HG02610 (cell line): ENCODE measurements at regions not wholly inside any gene's neighbourhood (a gene's known extent, or its start where the extent isn't known, plus 50 kb on each side); places are given as distances from the start of the nearest gene placed in this dataset.

Experiments
- ATAC-seq: cut with Tn5 transposase; IDR thresholded peaks from one replicate; pipeline ENCODE4 v1.9.1; 2021; ENCODE audit warnings: mild to moderate bottlenecking, moderate library complexity; ENCODE audit not compliant: unreplicated experiment

- ATAC-seq: no peak
Observed at GRCh38 chr18:2392446-2392845, 178.9 kb downstream of the METTL4 start.

DNA sequence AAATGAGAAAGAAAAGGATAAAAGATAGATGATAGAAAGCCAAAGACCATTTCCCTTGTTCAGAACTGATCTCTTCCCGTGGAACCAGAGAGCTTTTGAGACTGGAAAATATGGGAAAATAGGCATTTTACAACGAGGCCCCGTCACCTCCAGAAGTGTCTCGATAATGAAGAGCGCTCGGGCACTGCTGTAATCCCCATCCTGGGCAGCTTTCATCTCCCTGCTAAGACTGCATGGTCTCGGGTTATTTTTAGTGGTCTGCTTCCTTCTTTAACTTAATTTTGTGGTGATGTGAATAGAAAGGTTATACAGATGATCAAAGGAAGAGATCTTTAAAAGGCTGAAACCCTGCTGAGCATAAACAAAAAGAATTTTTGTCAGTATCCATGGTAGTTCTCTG is 176.6 kb downstream of the METTL4 start:
- no peak for ATAC-seq

DNA sequence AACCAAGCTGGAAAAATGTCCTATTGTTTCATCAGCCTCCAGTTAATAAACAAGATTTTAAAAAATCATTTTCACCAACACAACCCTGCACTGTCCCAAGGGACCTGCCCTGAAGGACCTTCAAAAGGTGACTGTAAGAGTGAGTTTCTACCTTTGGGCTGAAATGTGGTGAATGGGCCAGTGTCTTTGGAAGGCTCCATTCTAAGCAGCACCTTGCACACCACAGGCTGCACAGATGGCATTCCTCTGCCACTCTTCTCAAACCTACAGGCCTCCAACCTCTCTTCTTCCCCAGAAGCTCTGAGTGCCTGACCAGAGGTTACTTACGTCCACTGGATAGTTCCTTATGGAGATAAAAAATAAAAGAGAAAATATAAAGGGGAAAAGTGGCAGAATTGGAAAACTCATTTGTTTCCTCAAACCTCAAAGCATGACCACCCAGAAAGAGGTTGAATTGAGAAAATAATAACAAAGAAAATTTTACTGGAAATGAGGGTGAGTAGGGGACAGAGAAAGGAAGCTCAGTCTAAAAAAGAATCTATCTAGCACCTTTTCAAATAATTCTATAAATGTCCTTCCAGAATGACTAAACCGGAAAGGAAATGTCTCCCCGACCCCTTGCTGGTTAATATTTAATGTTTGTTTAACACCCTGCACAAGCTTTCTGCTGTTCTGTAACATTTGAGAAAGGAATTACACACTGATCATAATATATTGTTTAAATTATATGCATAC is 175.7 kb downstream of the METTL4 start:
- ATAC-seq: no peak

- ATAC-seq: no peak
Observed at GRCh38 chr18:2396162-2396505, 175.2 kb downstream of the METTL4 start.

DNA sequence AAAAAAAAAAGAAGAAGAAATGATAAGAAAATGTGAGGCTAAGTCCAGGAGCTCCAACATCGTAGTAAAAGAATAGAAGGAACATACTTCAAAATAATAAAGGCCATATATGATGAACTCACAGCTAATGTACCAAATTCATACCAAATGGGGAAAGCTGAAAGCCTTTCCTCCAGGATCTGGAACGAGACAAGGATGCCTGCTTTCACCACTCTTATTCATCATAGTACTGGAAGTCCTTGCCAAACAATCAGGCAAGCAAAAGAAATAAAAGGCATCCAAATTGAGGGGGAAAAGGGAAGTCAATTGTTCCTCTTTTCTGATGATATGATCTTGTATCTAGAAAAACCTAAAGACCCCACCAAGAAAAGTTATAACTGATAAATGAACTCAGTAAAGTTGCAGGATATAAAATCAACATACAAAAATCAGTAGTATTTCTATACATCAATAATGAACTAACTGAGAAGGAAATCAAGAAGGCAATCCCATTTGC is 170.6 kb downstream of the METTL4 start:
- ATAC-seq: no peak

DNA sequence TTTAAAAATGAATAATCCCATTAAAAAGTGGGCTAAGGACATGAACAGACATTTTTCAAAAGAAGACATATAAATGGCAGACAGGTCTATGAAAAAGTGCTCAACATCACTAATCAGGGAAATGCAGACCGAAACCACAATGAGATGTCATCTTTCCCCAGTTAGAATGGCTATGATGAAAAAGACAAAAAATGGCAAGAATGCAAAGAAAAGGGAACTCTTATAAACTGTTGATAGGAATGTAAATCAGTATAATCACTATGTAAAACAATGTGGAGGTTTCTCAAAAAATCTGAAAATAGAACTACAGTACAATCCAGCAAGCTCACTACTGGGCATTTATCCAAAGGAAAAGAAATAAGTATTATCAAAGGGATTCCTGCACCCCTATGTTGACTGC is 169.2 kb downstream of the METTL4 start:
- no peak for ATAC-seq

- no peak for ATAC-seq
Observed at GRCh38 chr18:2406544-2406943, 164.8 kb downstream of the METTL4 start.

- no peak for ATAC-seq
Observed at GRCh38 chr18:2407961-2408360, 163.3 kb downstream of the METTL4 start.

- ATAC-seq: no peak
Observed at GRCh38 chr18:2409906-2410305, 161.4 kb downstream of the METTL4 start.

DNA sequence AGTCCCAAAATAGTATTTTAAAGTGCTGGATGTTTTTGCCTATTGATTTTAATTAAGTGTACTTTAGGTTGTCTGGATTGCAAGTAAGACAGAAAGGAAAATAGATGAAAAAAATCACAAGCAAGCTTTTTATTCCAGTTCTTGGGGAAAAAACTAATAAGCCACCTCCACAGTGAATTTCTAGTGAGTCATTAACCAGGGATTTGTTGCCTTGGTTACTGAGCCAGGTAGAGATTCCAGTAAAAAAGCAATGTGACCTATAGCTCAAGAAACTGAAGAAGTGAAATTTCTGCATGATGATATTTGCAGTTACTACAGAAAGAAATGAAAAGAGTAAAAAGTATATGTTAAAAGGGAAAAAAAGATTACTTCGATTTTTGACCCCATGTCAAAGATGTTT is 160.6 kb downstream of the METTL4 start:
- ATAC-seq: no peak

- no peak for ATAC-seq
Observed at GRCh38 chr18:2411381-2411960, 159.8 kb downstream of the METTL4 start.

DNA sequence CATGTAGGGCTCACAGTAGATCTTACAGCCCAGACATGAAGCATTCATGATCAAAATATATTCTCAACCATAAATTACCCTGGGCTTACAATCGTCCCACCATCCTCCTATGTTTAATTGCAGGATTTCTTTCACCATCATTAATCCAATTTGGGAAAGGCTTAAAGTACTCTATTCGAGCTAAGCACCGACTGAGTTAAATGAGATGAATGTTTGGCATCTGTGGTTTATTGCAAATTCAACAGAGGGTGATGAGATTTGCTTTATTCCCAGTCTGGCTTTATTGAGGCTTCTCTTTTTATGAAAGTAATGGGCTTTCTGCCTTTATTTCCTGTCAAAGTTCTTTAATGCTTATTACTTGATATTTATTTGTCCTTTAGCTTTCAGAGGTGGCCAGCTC is 159.0 kb downstream of the METTL4 start:
- ATAC-seq: no peak

DNA sequence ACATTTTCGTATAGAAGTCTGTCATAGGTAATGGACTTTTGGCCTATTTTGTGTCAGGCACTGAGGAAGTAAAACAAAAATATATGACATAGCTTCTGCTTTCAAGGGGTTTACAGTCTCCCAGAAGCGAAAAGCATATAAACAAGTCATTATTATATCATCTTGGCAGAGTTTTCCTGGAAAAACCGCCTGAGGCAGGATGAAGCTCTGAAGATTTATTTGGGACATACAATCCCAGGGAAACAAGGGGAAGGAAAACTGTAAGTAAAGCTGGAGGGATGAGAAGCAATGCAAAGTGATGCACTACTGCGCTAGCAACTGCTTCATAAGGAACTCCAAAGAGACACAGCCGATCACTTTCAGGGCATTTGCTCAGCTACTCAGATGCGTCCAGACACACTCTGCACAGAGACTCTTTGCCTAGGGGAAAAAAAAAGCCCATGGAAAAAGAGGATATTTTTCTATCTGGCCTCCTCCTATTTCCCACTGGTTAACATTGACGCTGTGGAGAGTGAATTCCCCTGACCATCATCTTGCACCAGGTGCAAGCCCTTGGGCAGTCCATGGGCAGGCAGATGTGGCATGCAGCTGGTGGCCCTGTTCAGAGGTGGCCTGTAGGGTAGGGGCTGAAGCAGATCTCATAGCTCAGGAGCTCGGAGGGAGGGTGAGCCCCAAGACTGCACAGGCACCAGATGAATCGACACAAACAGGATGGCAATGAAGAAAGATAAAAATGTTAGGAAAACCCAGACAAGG is 158.1 kb downstream of the METTL4 start:
- no peak for ATAC-seq

DNA sequence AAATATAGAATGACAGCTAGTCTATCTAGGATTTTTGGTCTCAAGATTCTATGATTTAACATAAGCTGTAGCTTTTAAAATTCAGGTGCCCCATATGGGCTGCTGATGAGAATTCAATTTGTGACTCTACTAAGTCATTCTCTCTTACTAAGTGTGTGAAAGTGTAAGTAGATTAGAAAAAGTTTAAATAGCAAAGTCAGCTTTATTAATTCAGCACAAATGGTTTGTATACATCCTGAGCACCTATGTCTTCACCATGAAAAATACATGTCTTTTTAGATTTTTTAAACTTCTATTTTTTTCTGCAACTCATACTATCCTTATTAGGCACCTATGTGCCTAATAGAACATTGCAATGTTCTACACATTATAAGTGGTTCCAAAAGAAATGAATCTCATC is 157.1 kb downstream of the METTL4 start:
- no peak for ATAC-seq

DNA sequence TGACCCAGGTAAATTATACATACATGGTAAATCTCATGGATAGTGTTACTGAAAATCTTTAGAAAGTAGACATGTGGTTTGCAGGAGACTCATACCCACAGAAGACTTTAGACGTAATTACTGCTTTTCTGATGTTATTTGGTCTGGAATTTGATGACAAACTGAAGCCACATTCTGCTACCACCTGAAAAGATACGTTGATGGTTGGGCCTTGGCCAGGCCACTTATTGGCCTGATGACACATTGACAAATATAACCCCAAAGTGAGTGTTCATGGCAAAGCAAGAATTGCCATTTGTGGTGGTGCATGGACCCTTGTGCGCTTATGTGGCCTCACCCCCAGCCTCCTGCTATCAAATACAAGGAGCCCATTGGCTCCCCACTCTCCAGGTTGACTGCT is 155.6 kb downstream of the METTL4 start:
- no peak for ATAC-seq

- no peak for ATAC-seq
Observed at GRCh38 chr18:2417861-2418610, 153.3 kb downstream of the METTL4 start.

GRCh38 chr18:2420367-2420766 is 150.9 kb downstream of the METTL4 start:
- no peak for ATAC-seq

DNA sequence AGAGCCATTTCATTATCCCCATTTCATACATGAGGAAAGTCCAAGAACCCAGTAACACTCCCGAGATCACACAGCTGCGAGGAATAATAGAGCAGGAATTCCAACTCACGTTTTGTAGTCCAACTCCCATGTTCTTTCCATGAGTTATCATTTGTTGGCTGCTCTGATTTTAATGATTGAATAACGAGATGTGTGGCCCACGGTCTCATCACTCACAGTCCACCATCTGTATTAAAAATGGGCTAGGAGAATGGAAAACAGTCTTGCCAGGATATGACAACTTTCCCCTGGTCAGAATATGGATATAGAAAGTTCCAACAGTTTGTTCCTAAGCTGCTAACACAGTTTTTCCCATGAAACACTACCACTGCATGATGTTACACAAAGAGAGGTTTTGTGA is 147.5 kb downstream of the METTL4 start:
- ATAC-seq: no peak

DNA sequence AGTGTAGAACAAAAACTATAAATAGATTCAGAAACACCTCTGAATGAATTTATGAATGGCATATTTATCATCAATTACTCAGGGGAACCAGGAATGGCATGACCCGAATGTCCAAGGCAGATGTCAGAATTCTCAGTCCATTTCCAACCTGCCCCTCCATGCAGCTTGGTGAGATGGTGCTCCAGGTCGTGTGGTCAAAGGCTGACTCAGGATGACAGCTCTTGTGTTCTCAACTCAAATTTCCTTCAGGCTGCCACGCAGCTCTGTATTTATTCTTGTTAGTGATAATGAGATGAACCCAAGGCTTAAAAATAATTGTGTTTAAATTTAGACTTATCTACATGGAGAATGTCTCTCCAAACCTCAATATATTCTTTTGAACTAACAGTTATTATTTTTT is 146.9 kb downstream of the METTL4 start:
- no peak for ATAC-seq

- ATAC-seq: no peak
Observed at GRCh38 chr18:2425426-2426317, 145.6 kb downstream of the METTL4 start.
